Mesendoderm (in vitro differentiated cells): ENCODE measurements at regions not wholly inside any gene's neighbourhood (a gene's known extent, or its start where the extent isn't known, plus 50 kb on each side); places are given as distances from the start of the nearest gene placed in this dataset.

ENCODE experiments used
- DNase-seq: peaks from one replicate; pipeline ENCODE4 v3.0.0; 2013
- H2AK5ac ChIP-seq: 2 replicates; pipeline ENCODE4 v1.6.1; 2013; ENCODE audit warnings: low read length, inconsistent platforms
- H2BK120ac ChIP-seq: 2 replicates; pipeline ENCODE4 v1.6.1; 2013; ENCODE audit warnings: low read depth, mild to moderate bottlenecking, low read length, moderate library complexity, mixed read lengths
- H2BK15ac ChIP-seq: replicated peaks from 2 replicates; pipeline ENCODE4 v1.6.1; 2013; ENCODE audit warnings: low read depth, mild to moderate bottlenecking, moderate library complexity
- H2BK5ac ChIP-seq: 2 replicates; pipeline ENCODE4 v1.6.1; 2013; ENCODE audit warnings: low read length, inconsistent platforms
- H3K18ac ChIP-seq: 2 replicates; pipeline ENCODE4 v1.6.1; 2013; ENCODE audit warnings: mild to moderate bottlenecking, low read length, mixed read lengths
- H3K23ac ChIP-seq: one replicate; pipeline ENCODE4 v1.6.1; 2013; ENCODE audit warnings: low read length
- H3K27ac ChIP-seq: 2 replicates; pipeline ENCODE4 v1.5.1; 2013; ENCODE audit warnings: low read depth, mild to moderate bottlenecking, inconsistent platforms, low read length, moderate library complexity
- H3K27me3 ChIP-seq: 2 replicates; pipeline ENCODE4 v1.6.1; 2013; ENCODE audit warnings: low read length, control low read depth, mild to moderate bottlenecking, inconsistent platforms; ENCODE audit not compliant: insufficient read depth, poor library complexity
- H3K36me3 ChIP-seq: 2 replicates; pipeline ENCODE4 v1.6.1; 2013; ENCODE audit warnings: low read length, inconsistent platforms; ENCODE audit not compliant: control insufficient read depth, insufficient read depth
- H3K4ac ChIP-seq: one replicate; pipeline ENCODE4 v1.6.1; 2013; ENCODE audit warnings: low read depth, mild to moderate bottlenecking, low read length, moderate library complexity
- H3K4me1 ChIP-seq: 2 replicates; pipeline ENCODE4 v1.6.1; 2013; ENCODE audit warnings: low read depth, low read length, inconsistent platforms; ENCODE audit not compliant: control insufficient read depth
- H3K4me2 ChIP-seq: 2 replicates; pipeline ENCODE4 v1.6.1; 2013; ENCODE audit warnings: low read length
- H3K4me3 ChIP-seq: 2 replicates; pipeline ENCODE4 v1.5.1; 2013; ENCODE audit warnings: mild to moderate bottlenecking, low read length
- H3K56ac ChIP-seq: one replicate; pipeline ENCODE4 v1.6.1; 2013; ENCODE audit warnings: low read length
- H3K79me1 ChIP-seq: 2 replicates; pipeline ENCODE4 v1.6.1; 2013; ENCODE audit warnings: low read length, inconsistent platforms
- H3K79me2 ChIP-seq: 2 replicates; pipeline ENCODE4 v1.6.1; 2013; ENCODE audit warnings: mild to moderate bottlenecking, low read length; ENCODE audit not compliant: control insufficient read depth, insufficient read depth
- H3K9ac ChIP-seq: 2 replicates; pipeline ENCODE4 v1.6.1; 2013; ENCODE audit warnings: low read length, inconsistent platforms
- H4K5ac ChIP-seq: one replicate; pipeline ENCODE4 v1.6.1; 2013; ENCODE audit warnings: low read length
- H4K8ac ChIP-seq: one replicate; pipeline ENCODE4 v1.6.1; 2013; ENCODE audit warnings: low read depth, mild to moderate bottlenecking, control low read depth, low read length, moderate library complexity
- WGBS: extraction: QIAGEN DNeasy Blood & Tissue Kit; methylation state at CpG from one replicate; pipeline ENCODE4 v1.1.7; 2013; ENCODE audit warnings: low lambda C conversion rate, missing lambda C conversion rate; ENCODE audit not compliant: insufficient coverage; ENCODE audit errors: extremely low coverage; 5-methylcytosine and 5-hydroxymethylcytosine counted together

DNA sequence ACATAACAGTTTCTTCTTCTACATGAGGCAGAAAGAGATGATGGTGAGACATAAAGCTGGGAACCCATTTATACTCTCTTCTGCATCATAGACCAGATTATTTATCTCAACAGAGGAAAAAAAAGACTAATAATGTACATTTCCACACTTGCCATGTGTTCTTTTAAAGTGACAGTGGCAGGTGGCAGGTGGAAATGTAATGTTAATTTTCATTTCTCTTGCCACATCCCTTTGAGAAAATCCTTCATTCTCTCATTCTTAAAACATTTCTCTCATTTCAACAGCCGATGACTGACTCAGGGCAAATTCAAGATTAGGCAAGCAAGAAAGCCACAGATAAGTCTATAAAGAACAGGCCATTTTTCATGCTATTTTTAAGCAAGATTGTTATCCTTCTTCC, 635.6 kb upstream of the SORCS1 start:
- no peak overlapping the region for H3K18ac ChIP-seq
- no peak overlapping the region for H3K9ac ChIP-seq
- no peak overlapping the region for H3K23ac ChIP-seq
- no peak overlapping the region for H3K4me2 ChIP-seq
- no peaks in the 10 kb centered on the region for H3K79me2 ChIP-seq
- H2BK120ac ChIP-seq: no peak overlapping the region
- H3K56ac ChIP-seq: no peak overlapping the region
- no peak overlapping the region for H3K4ac ChIP-seq
- H2BK5ac ChIP-seq: no peak overlapping the region
- H2AK5ac ChIP-seq: no peak overlapping the region
- H4K8ac ChIP-seq: no peak overlapping the region
- H3K4me3 ChIP-seq: no peak overlapping the region
- no peak overlapping the region for H3K27ac ChIP-seq
- no peaks in the 10 kb centered on the region for H3K36me3 ChIP-seq
- no peaks in the 10 kb centered on the region for H3K27me3 ChIP-seq
- no peak overlapping the region for H4K5ac ChIP-seq
- DNase-seq: no peak
- H2BK15ac ChIP-seq: no peak overlapping the region
- no peaks in the 10 kb centered on the region for H3K79me1 ChIP-seq
- no CpG with 5 or more reads among the region's 1 CpG for WGBS
- no peaks in the 10 kb centered on the region for H3K4me1 ChIP-seq

DNA sequence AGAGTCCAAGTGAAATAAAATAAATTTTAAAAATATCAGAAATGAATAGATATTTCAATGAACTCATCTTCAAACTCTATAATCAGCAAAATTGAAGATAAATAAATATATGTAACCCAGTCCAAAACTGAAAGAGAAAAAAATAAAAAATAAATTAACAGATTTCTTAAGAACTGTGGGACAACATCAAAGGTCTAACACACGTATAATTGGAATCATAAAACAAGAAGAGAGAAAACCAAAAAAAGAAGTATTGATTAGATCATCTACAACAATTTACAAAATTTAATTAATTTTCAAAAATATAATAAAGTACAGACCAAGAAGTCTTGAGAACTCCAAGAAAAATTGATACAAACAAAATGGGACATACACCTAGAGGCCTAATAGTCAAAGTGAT, 625.8 kb upstream of the SORCS1 start:
- no peak for DNase-seq
- H3K18ac ChIP-seq: no peak overlapping the region
- WGBS: no CpG with 5 or more reads among the region's 1 CpG
- H2BK120ac ChIP-seq: no peak overlapping the region
- H3K36me3 ChIP-seq: no peaks in the 10 kb centered on the region
- H3K79me1 ChIP-seq: no peaks in the 10 kb centered on the region
- no peak overlapping the region for H3K4ac ChIP-seq
- H2AK5ac ChIP-seq: no peak overlapping the region
- H3K4me1 ChIP-seq: no peaks in the 10 kb centered on the region
- H3K4me2 ChIP-seq: no peak overlapping the region
- no peak overlapping the region for H3K9ac ChIP-seq
- H3K79me2 ChIP-seq: no peaks in the 10 kb centered on the region
- no peaks in the 10 kb centered on the region for H3K27me3 ChIP-seq
- no peak overlapping the region for H2BK5ac ChIP-seq
- no peak overlapping the region for H3K23ac ChIP-seq
- H3K4me3 ChIP-seq: no peak overlapping the region
- H3K27ac ChIP-seq: no peak overlapping the region
- H2BK15ac ChIP-seq: no peak overlapping the region
- no peak overlapping the region for H4K5ac ChIP-seq
- H3K56ac ChIP-seq: no peak overlapping the region
- no peak overlapping the region for H4K8ac ChIP-seq

DNA sequence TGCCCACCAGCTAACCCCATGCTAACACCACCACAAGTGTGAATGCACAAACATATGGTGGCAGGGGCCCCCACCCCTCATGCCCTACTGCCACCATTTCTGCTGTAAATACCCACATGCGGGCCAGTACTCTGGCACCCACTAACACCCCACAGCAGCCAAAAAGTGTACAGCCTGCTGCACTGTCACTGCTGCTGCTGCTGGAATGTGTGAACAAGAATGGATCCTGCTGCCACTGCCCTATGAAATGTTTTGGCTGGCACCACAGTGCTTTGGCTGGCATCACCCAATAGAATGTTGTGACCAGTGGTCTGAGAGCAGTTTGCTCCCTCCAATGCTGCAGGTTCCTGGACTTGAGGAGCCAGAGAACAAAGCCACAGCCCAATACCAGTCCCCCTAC, 606.6 kb upstream of the SORCS1 start:
- H3K23ac ChIP-seq: no peak overlapping the region
- H3K56ac ChIP-seq: no peak overlapping the region
- no peaks in the 10 kb centered on the region for H3K79me1 ChIP-seq
- H3K79me2 ChIP-seq: no peaks in the 10 kb centered on the region
- H3K36me3 ChIP-seq: no peaks in the 10 kb centered on the region
- no peak overlapping the region for H4K8ac ChIP-seq
- H2BK120ac ChIP-seq: no peak overlapping the region
- no peak overlapping the region for H2BK5ac ChIP-seq
- H3K27ac ChIP-seq: no peak overlapping the region
- H3K27me3 ChIP-seq: no peaks in the 10 kb centered on the region
- no peak overlapping the region for H3K4ac ChIP-seq
- no peak overlapping the region for H4K5ac ChIP-seq
- H3K9ac ChIP-seq: no peak overlapping the region
- H3K4me3 ChIP-seq: no peak overlapping the region
- no CpG with 5 or more reads among the region's 1 CpG for WGBS
- H3K4me1 ChIP-seq: no peaks in the 10 kb centered on the region
- no peak overlapping the region for H2AK5ac ChIP-seq
- H2BK15ac ChIP-seq: no peak overlapping the region
- no peak overlapping the region for H3K18ac ChIP-seq
- H3K4me2 ChIP-seq: no peak overlapping the region
- no peak for DNase-seq

DNA sequence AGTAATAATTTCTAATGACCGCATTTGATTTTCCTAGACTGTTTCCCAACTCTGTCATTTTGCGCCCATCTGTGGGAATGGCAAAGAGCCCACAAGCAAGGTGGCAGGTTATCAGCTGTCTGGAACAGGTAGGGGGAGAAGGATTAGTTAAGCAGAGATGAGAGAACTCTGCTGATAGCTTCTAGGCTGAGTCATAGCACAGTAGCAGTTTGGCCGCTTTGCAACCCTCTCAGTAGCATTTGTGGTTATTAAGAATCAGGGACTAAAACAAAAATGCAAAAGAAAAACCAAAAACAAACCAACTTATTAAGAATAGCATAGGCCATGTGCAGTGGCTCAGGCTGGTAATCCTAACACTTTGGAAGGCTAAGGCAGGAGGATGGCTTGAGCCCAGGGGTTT, 602.7 kb upstream of the SORCS1 start:
- no peak overlapping the region for H3K56ac ChIP-seq
- H3K4me2 ChIP-seq: no peak overlapping the region
- no peaks in the 10 kb centered on the region for H3K79me1 ChIP-seq
- H3K36me3 ChIP-seq: no peaks in the 10 kb centered on the region
- H3K4me3 ChIP-seq: no peak overlapping the region
- no peaks in the 10 kb centered on the region for H3K4me1 ChIP-seq
- H2BK120ac ChIP-seq: no peak overlapping the region
- H2BK15ac ChIP-seq: no peak overlapping the region
- H3K4ac ChIP-seq: no peak overlapping the region
- H2AK5ac ChIP-seq: no peak overlapping the region
- H3K27ac ChIP-seq: no peak overlapping the region
- no peaks in the 10 kb centered on the region for H3K79me2 ChIP-seq
- no peak overlapping the region for H3K9ac ChIP-seq
- H4K5ac ChIP-seq: no peak overlapping the region
- H3K27me3 ChIP-seq: no peaks in the 10 kb centered on the region
- H2BK5ac ChIP-seq: no peak overlapping the region
- no peak overlapping the region for H4K8ac ChIP-seq
- no peak overlapping the region for H3K23ac ChIP-seq
- DNase-seq: no peak
- H3K18ac ChIP-seq: no peak overlapping the region
- no CpG with 5 or more reads among the region's 3 CpGs for WGBS

DNA sequence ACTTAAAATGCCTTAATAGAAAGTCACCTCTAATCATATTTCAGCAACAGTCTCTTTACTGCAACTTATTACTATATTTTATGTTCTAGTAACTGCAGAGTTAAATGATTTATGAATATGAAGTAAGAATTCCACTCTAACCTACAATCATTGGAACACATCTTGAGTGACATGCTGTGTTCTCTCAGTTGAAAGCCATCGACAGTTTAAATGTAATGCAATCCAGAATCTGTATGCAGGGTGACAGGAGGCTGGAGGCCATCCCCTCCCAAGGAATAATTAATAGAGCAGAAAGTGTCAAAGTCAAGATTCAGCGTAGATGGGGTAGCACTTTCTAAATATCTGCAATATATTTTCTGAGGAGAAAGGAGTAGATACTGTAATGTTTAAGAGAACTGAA, 590.3 kb upstream of the SORCS1 start:
- H3K4me2 ChIP-seq: no peak overlapping the region
- WGBS: no CpG with 5 or more reads among the region's 2 CpGs
- no peak overlapping the region for H2AK5ac ChIP-seq
- H3K23ac ChIP-seq: no peak overlapping the region
- no peak overlapping the region for H3K4me3 ChIP-seq
- no peak overlapping the region for H3K27ac ChIP-seq
- H3K79me2 ChIP-seq: no peaks in the 10 kb centered on the region
- H3K4ac ChIP-seq: no peak overlapping the region
- no peaks in the 10 kb centered on the region for H3K36me3 ChIP-seq
- no peak overlapping the region for H2BK5ac ChIP-seq
- H2BK15ac ChIP-seq: no peak overlapping the region
- H4K5ac ChIP-seq: no peak overlapping the region
- H3K79me1 ChIP-seq: no peaks in the 10 kb centered on the region
- H4K8ac ChIP-seq: no peak overlapping the region
- H3K4me1 ChIP-seq: no peaks in the 10 kb centered on the region
- H3K27me3 ChIP-seq: no peaks in the 10 kb centered on the region
- H2BK120ac ChIP-seq: no peak overlapping the region
- no peak overlapping the region for H3K56ac ChIP-seq
- DNase-seq: no peak
- H3K9ac ChIP-seq: no peak overlapping the region
- H3K18ac ChIP-seq: no peak overlapping the region

DNA sequence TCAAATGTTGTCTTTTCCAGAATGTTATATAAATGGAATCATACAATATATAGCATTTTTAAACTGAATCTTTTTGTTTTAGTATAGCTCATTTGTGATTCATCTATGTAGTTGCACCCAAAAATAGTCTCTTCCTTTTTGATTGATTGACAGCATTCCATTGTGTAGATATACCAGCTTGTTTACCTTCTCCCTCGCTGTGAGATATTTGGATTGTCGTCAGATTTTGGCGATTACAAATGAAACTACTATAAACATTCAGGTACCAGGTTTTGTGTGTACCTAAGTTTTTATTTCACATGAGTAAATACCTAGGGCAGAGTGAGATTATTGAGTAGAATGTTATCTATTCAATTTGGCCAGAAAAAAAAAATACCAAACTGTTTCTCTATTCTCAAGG, 584.7 kb upstream of the SORCS1 start:
- Histone ChIP-seq H2BK120ac (no peak overlapping the region), H3K23ac (no peak overlapping the region), H3K18ac (no peak overlapping the region), H3K9ac (no peak overlapping the region), H2BK15ac (no peak overlapping the region), H3K36me3 (no peaks in the 10 kb centered on the region), H3K4me3 (no peak overlapping the region), H4K5ac (no peak overlapping the region), H3K27ac (no peak overlapping the region), H3K79me1 (no peaks in the 10 kb centered on the region), H3K27me3 (no peaks in the 10 kb centered on the region), H3K4me1 (no peaks in the 10 kb centered on the region), H3K79me2 (no peaks in the 10 kb centered on the region), H3K56ac (no peak overlapping the region), H3K4me2 (no peak overlapping the region), H2BK5ac (no peak overlapping the region), H4K8ac (no peak overlapping the region), H3K4ac (no peak overlapping the region), H2AK5ac (no peak overlapping the region)
- WGBS: no CpG with 5 or more reads among the region's 3 CpGs
- DNase-seq: no peak
